ENCODE measurements at regions not wholly inside any gene's neighbourhood (a gene's known extent, or its start where the extent isn't known, plus 50 kb on each side); places are given as distances from the start of the nearest gene placed in this dataset.

- TF ChIP-seq POLR2A (IDR thresholded peaks at IDR 0.05; ENCODE audit: low read depth, low read length): no peak
- no peak for TF ChIP-seq CTCF (IDR thresholded peaks at IDR 0.05; ENCODE audit: extremely low read depth in 1 of 2, insufficient read depth in 1 of 2, low read depth in 1 of 2, low read length in 2 of 2)
- no peak for TF ChIP-seq MYC (IDR thresholded peaks at IDR 0.05; ENCODE audit: low read depth, low read length)
- no peak for TF ChIP-seq EZH2 (IDR thresholded peaks at IDR 0.05; ENCODE audit: borderline replicate concordance, low read depth, low read length, severe bottlenecking)
Measured at GRCh38 chr9:79195879-79196278, 375.9 kb upstream of the TLE4 start.
